ENCODE measurements at regions not wholly inside any gene's neighbourhood (a gene's known extent, or its start where the extent isn't known, plus 50 kb on each side); places are given as distances from the start of the nearest gene placed in this dataset.

DNA sequence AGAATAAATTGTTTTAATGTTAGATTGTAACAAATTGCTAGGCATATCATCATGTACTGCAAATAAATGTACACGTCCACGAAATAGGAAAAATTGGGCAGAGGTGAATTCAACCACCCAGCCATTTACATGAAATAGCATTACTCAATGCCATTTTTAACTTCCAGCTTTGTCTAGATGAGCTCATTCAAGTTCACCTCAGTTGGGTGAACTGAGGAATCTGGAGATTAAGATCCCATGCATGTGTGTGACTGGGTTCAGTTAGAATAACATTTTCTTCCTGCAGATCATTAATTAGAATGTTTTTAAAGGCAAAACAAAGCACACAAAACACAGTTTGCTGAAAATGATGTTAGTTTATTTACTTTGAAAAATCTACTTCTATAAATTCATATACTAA, 767.8 kb upstream of the GOLIM4 start:
- Histone ChIP-seq H3K4me2 (ENCODE audit: low read depth, low read length) (no peak overlapping the region), H3K4me3 (replicated peaks in 1 of 3; ENCODE audit: insufficient read depth in 1 of 3, low read depth in 2 of 3, low read length in 3 of 3) (no peak overlapping the region), H3K9me3 (ENCODE audit: low read length) (no peaks in the 10 kb centered on the region), H4K20me1 (ENCODE audit: insufficient read depth, low read length) (no peaks in the 10 kb centered on the region), H2AFZ (ENCODE audit: low read length) (no peak overlapping the region), H3K36me3 (replicated peaks in 1 of 2; ENCODE audit: control insufficient read depth in 1 of 2, insufficient read depth in 2 of 2, low read length in 2 of 2) (no peaks in the 10 kb centered on the region), H3K9ac (ENCODE audit: insufficient read depth, low read depth, low read length) (no peak overlapping the region), H3K27me3 (ENCODE audit: control insufficient read depth in 1 of 2, insufficient read depth in 2 of 2, low read length in 2 of 2) (no peaks in the 10 kb centered on the region), H3K79me2 (ENCODE audit: insufficient read depth, low read length) (no peaks in the 10 kb centered on the region), H3K27ac (ENCODE audit: extremely low read length, insufficient read depth, low read length) (no peak overlapping the region), H3K4me1 (ENCODE audit: insufficient read depth, low read length) (peaks cover 91% of the 10 kb centered on the region)
- 96% methylated on average over 2 of the region's 2 CpGs for WGBS (ENCODE audit: low lambda C conversion rate)
- no peak for DNase-seq (ENCODE audit: low spot score)
- no peak for FAIRE-seq
- no TSS peak for BruUV-seq (replicated peaks)
- ChIA-PET CTCF (ENCODE audit: low intra/inter-chr PET ratio, low total read pairs) (interaction anchor here (1.3 to 1.5 kb wide), 2 partner anchors 17 to 26 kb away, joined by 3 to 6 read pairs; no protein-coding TSS in a partner anchor), POLR2A (no interaction called here)
- in situ Hi-C loops (cut with HindIII; ENCODE audit: extremely low pct_ligation_motif_present, low pct_unique_long_range_greater_than_20kb) (loop anchor here (10.0 kb wide), 1 partner anchor 801 kb away; the partner anchor contains the start of gene MECOM), intact Hi-C loops (cut with micrococcal nuclease; ENCODE audit: unreplicated experiment) (loop anchor here (5.0 to 10.0 kb wide), 2 partner anchors 281 to 909 kb away; partner anchors contain the start of gene MYNN)
- ATAC-seq, result no peak
- TF ChIP-seq CHD4 (IDR thresholded peaks at IDR 0.05; ENCODE audit: borderline replicate concordance, low read length), result no peak
- TF ChIP-seq NR2C2 (CRISPR knock-in tag; IDR thresholded peaks at IDR 0.05; ENCODE audit: borderline replicate concordance), result no peak
- no peak for TF ChIP-seq ZFP36L1 (CRISPR knock-in tag; IDR thresholded peaks at IDR 0.05)
- no peak for TF ChIP-seq BORCS8-MEF2B (CRISPR knock-in tag; IDR thresholded peaks at IDR 0.05)
- no peak for TF ChIP-seq SOX6 (IDR thresholded peaks at IDR 0.05)
- TF ChIP-seq SOX6 (CRISPR knock-in tag; IDR thresholded peaks at IDR 0.05), result no peak
- no peak for TF ChIP-seq DRAP1 (CRISPR knock-in tag; IDR thresholded peaks at IDR 0.05)
- TF ChIP-seq NFIB (CRISPR knock-in tag; IDR thresholded peaks at IDR 0.05; ENCODE audit: borderline replicate concordance), result no peak
- TF ChIP-seq RFXAP (CRISPR knock-in tag; IDR thresholded peaks at IDR 0.05; ENCODE audit: borderline replicate concordance), result no peak
- no peak for TF ChIP-seq BRF2 (CRISPR knock-in tag; IDR thresholded peaks at IDR 0.05)
- TF ChIP-seq BCL3 (CRISPR knock-in tag; IDR thresholded peaks at IDR 0.05), result no peak
- no peak for TF ChIP-seq ZNF589 (CRISPR knock-in tag; conservative IDR thresholded peaks at IDR 0.05)
- TF ChIP-seq HMG20A (CRISPR knock-in tag; IDR thresholded peaks at IDR 0.05; ENCODE audit: borderline replicate concordance), result no peak
- no peak for TF ChIP-seq ZNF180 (CRISPR knock-in tag; IDR thresholded peaks at IDR 0.05; ENCODE audit: borderline replicate concordance, low read depth)
- TF ChIP-seq MAF1 (CRISPR knock-in tag; IDR thresholded peaks at IDR 0.05; ENCODE audit: borderline replicate concordance), result no peak
- TF ChIP-seq MAFF (IDR thresholded peaks at IDR 0.05; ENCODE audit: low read depth, low read length), result no peak
- TF ChIP-seq ZBTB20 (CRISPR knock-in tag; IDR thresholded peaks at IDR 0.05; ENCODE audit: borderline replicate concordance, low read depth), result no peak
- TF ChIP-seq, protein P1, sequence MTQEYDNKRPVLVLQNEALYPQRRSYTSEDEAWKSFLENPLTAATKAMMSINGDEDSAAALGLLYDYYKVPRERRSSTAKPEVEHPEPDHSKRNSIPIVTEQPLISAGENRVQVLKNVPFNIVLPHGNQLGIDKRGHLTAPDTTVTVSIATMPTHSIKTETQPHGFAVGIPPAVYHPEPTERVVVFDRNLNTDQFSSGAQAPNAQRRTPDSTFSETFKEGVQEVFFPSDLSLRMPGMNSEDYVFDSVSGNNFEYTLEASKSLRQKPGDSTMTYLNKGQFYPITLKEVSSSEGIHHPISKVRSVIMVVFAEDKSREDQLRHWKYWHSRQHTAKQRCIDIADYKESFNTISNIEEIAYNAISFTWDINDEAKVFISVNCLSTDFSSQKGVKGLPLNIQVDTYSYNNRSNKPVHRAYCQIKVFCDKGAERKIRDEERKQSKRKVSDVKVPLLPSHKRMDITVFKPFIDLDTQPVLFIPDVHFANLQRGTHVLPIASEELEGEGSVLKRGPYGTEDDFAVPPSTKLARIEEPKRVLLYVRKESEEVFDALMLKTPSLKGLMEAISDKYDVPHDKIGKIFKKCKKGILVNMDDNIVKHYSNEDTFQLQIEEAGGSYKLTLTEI (CRISPR knock-in tag; conservative IDR thresholded peaks at IDR 0.05), result no peak
